Pancreas (tissue), 10 donors: ENCODE measurements at regions not wholly inside any gene's neighbourhood (a gene's known extent, or its start where the extent isn't known, plus 50 kb on each side); places are given as distances from the start of the nearest gene placed in this dataset.

Experiments used
- ATAC-seq, 4 donors: fragments of 200-7000 bp; cut with Tn5 transposase; one replicate each; pipeline versions ENCODE4 v1.8.0 to v1.9.1; 2020; ENCODE audit warnings: mild to moderate bottlenecking in 4 of 4, moderate library complexity in 4 of 4
- DNase-seq, 6 donors: peaks; one replicate each; pipeline ENCODE4 v3.0.0-alpha.2; 2020
- FAIRE-seq: peaks from 2 replicates; lab custom pipeline; 2012; peaks lifted over from hg19 to GRCh38; lab: Jason Lieb, UNC
- H3K27ac ChIP-seq, 4 donors: fragments of 200-600 bp; sonication (generic); 1 replicate in 3 of 4; 2 replicates in 1 of 4; pipeline versions ENCODE4 v1.5.0 to v1.8.0; 2020
- H3K27me3 ChIP-seq, 4 donors: fragments of 200-600 bp; one replicate each; pipeline ENCODE4 v1.8.0; 2021
- H3K36me3 ChIP-seq, 3 donors: fragments of 200-600 bp; sonication (generic) in 1 of 3; one replicate each; pipeline versions ENCODE4 v1.5.0 to v1.8.0; 2020 to 2021
- H3K4me1 ChIP-seq, 3 donors: fragments of 200-600 bp; one replicate each; pipeline ENCODE4 v1.8.0; 2021
- H3K4me3 ChIP-seq, 4 donors: fragments of 200-600 bp; sonication (generic) in 2 of 4; one replicate each; pipeline versions ENCODE4 v1.5.0 to v1.8.0; 2020 to 2021
- H3K9me3 ChIP-seq, 4 donors: fragments of 200-600 bp; one replicate each; pipeline ENCODE4 v1.8.0; 2021
- WGBS, 2 donors: extraction: QIAGEN DNeasy Blood & Tissue Kit; methylation state at CpG; one replicate each; pipeline ENCODE4 v1.1.7; 2013; 5-methylcytosine and 5-hydroxymethylcytosine counted together
- intact Hi-C, 3 donors: fragments of 100-400 bp; cut with DNase I; formaldehyde crosslinking; loops; one replicate each; pipeline versions ENCODE4 v1.11.1 to v1.14.2; 2022
- TF ChIP-seq, protein P1 (sequence below), 4 donors: fragments of 200-600 bp; sonication (generic) in 3 of 4; IDR thresholded peaks; one replicate each; pipeline versions ENCODE4 v1.5.0 to v1.8.0; 2021; ENCODE audit warnings: antibody characterized with exemption in 4 of 4
- donor health status: healthy with polysubstance abuse.
- donor health status: DM: no; HTN: no; CAD: no; lungs with moderate emphysema.
- donor health status: DM: no; HTN: no; CAD: no.
- donor health status: control.
- donor health status: control.
- donor health status: Bipolar disorder and iron deficiency.
- donor health status: DM: yes; HTN: yes; CAD: no.
- donor health status: DM: no; HTN: no; CAD: no.
- donor health status: DM: no; HTN: no; CAD: no.
- donor health status: DM: yes; HTN: yes; CAD: no.

DNA sequence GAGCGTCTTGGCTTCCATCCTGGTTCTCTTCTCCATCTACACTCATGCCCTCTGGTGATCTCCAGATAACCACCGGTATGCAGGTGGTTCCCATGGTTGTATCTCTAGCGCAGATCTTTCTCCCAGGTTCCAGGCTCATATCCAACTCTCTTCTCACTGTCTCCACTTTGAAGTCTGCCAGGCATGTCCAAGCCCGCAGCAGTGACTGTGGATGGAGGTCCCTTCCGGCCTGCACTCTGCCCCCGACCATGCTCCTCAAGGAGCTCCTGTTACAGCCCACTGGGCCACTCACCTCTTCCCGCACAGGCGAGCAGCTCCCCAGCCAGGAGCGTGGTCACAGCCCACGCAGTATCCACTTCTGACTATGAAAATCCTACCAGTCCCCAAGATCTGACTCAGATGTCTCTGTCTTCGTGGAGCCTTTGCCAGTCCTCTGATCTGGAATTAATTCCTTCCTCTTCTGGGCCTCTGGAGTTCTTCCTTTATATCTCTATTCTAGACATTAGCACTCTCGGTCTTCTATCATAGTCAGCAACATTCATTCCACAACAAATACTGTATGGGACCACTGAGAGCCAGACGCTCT, 100.2 kb downstream of the TEX26 start:
- Histone ChIP-seq H3K4me1 (no peaks in the 10 kb centered on the region), H3K4me3 (no peak overlapping the region), H3K27me3 (no peaks in the 10 kb centered on the region), H3K27ac (no peak overlapping the region), H3K9me3 (no peaks in the 10 kb centered on the region), H3K36me3 (no peaks in the 10 kb centered on the region)
- intact Hi-C loops, result no loop called here
- ATAC-seq (no peak), DNase-seq (no peak), FAIRE-seq (no peak)
- WGBS, 2 donors, result 69 to 81% methylated on average over 13 of the region's 13 CpGs
- TF ChIP-seq, protein P1, sequence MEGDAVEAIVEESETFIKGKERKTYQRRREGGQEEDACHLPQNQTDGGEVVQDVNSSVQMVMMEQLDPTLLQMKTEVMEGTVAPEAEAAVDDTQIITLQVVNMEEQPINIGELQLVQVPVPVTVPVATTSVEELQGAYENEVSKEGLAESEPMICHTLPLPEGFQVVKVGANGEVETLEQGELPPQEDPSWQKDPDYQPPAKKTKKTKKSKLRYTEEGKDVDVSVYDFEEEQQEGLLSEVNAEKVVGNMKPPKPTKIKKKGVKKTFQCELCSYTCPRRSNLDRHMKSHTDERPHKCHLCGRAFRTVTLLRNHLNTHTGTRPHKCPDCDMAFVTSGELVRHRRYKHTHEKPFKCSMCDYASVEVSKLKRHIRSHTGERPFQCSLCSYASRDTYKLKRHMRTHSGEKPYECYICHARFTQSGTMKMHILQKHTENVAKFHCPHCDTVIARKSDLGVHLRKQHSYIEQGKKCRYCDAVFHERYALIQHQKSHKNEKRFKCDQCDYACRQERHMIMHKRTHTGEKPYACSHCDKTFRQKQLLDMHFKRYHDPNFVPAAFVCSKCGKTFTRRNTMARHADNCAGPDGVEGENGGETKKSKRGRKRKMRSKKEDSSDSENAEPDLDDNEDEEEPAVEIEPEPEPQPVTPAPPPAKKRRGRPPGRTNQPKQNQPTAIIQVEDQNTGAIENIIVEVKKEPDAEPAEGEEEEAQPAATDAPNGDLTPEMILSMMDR (IDR thresholded peaks at IDR 0.05), result no peak

DNA sequence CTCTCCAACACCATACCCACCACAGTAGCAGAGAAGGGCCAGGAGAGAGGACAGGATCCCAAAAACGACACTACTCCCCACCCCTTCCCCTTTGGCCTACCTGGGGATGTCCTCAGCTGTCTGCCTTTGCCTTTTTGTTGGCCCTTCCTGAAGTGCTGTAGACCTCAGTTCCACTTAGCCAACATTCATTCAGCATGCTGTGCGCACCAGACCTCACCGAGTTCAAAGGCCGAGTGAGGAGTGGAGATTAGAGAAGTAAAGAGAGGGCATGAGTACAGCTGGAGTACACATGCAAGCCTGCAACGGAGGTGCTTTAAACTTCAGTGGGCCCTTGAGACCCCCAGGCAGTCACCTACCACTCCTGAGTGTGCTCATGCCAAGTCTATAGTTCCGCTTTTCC, 99.0 kb downstream of the TEX26 start:
- H3K27me3 ChIP-seq, result no peaks in the 10 kb centered on the region
- FAIRE-seq (no peak), ATAC-seq (no peak), DNase-seq (no peak)
- WGBS, 2 donors, result 68 to 73% methylated on average over 6 of the region's 6 CpGs
- no peak overlapping the region for H3K4me3 ChIP-seq
- H3K36me3 ChIP-seq, result no peaks in the 10 kb centered on the region
- no peaks in the 10 kb centered on the region for H3K4me1 ChIP-seq
- TF ChIP-seq, protein P1 (IDR thresholded peaks at IDR 0.05), result no peak
- H3K9me3 ChIP-seq, result no peaks in the 10 kb centered on the region
- intact Hi-C loops, result no loop called here
- no peak overlapping the region for H3K27ac ChIP-seq

DNA sequence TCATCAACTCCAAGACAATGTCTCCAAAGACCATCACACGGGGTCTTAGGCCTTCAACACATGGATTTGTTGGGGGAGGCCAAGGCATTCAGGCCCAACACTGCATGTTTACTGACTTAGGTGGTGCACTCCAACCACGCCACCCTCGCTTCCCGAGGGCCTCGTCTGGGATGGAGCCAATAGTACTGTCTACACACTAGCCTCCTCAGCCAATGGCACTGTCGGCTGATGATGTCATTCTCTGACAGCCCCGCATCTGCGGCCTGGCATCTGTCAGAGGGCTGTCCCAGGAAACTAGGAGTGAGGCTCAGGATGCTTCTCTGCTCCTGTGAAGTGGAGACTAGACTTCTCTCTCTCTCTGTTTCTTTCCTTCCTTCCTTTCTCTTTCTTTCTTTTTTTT, 96.6 kb downstream of the TEX26 start:
- Histone ChIP-seq H3K27me3 (no peaks in the 10 kb centered on the region), H3K4me1 (no peaks in the 10 kb centered on the region), H3K9me3 (no peaks in the 10 kb centered on the region), H3K27ac (no peak overlapping the region), H3K36me3 (no peaks in the 10 kb centered on the region), H3K4me3 (no peak overlapping the region)
- DNase-seq, result no peak
- TF ChIP-seq, protein P1 (IDR thresholded peaks at IDR 0.05), result no peak
- ATAC-seq, result no peak
- intact Hi-C loops, result no loop called here
- FAIRE-seq, result no peak
- WGBS, 2 donors, result 81 to 89% methylated on average over 8 of the region's 8 CpGs

DNA sequence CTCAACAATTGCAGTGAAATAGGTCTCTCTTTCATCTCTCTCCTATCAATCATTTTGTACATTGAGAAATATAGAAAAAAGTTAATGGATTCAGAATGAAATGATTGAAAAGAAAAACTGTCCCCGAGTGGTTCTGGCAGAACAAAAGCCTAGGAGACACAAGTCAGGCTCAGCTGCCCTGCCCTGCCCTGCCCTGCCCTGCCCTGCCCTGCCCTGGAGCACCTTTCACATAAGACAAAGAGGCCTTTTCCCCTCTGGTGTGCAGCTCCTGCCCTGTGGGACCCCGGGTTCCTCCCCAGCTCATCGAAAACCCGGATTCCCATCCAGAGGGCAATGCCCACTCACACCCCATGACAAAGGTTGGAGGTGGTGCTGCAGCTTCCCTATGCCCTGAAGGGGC, 94.7 kb downstream of the TEX26 start:
- H3K4me3 ChIP-seq, result no peak overlapping the region
- peaks cover 0 to 3% (median 0%) of the 10 kb centered on the region in 4 donors for H3K27me3 ChIP-seq
- TF ChIP-seq, protein P1 (IDR thresholded peaks at IDR 0.05), result no peak
- DNase-seq (no peak), FAIRE-seq (no peak), ATAC-seq (no peak)
- no peaks in the 10 kb centered on the region for H3K36me3 ChIP-seq
- no peak overlapping the region for H3K27ac ChIP-seq
- 52 to 63% methylated on average over 4 of the region's 4 CpGs for WGBS, 2 donors
- H3K9me3 ChIP-seq, result no peaks in the 10 kb centered on the region
- H3K4me1 ChIP-seq, result no peaks in the 10 kb centered on the region
- intact Hi-C loops, result no loop called here
